ENCODE measurements at regions not wholly inside any gene's neighbourhood (a gene's known extent, or its start where the extent isn't known, plus 50 kb on each side); places are given as distances from the start of the nearest gene placed in this dataset.

GRCh38 chr13:63896321-63896720 is 2480.7 kb upstream of the PCDH20 start (continued):
- TF ChIP-seq NANOG (IDR thresholded peaks at IDR 0.05; ENCODE audit: borderline replicate concordance) (no peak), REST (IDR thresholded peaks at IDR 0.05; ENCODE audit: unreplicated experiment) (no peak), ETS1 (IDR thresholded peaks at IDR 0.05) (no peak)

- no peaks in the 10 kb centered on the region for H4K20me1 ChIP-seq (replicated peaks; ENCODE audit: insufficient read depth)
- H3K4me2 ChIP-seq = no peak overlapping the region
- no peak overlapping the region for H2AFZ ChIP-seq
- no peak overlapping the region for H3K4me3 ChIP-seq
- no peaks in the 10 kb centered on the region for H3K27me3 ChIP-seq (ENCODE audit: insufficient read depth)
- no peaks in the 10 kb centered on the region for H3K36me3 ChIP-seq (ENCODE audit: insufficient read depth)
- no peaks in the 10 kb centered on the region for H3K27me3 Mint-ChIP-seq (ENCODE audit: insufficient read depth, low read depth, poor library complexity)
- H3F3A ChIP-seq (replicated peaks; ENCODE audit: low read depth) = no peaks in the 10 kb centered on the region
- DNase-seq (ENCODE audit: low spot score) = no peak
- no peak overlapping the region for H3K27ac ChIP-seq (ENCODE audit: low read depth)
- H3K9me3 Mint-ChIP-seq = no peaks in the 10 kb centered on the region
- no peaks in the 10 kb centered on the region for H3K79me2 ChIP-seq (replicated peaks; ENCODE audit: insufficient read depth)
- no peak overlapping the region for H3K4me3 Mint-ChIP-seq
- H3K9me2 ChIP-seq (ENCODE audit: insufficient read depth) = 0 out of 2 replicates have a peak, but pooled peaks cover 3% of the 10 kb centered on the region
- H3K27ac Mint-ChIP-seq = no peak overlapping the region
- H3K4me1 Mint-ChIP-seq = no peaks in the 10 kb centered on the region
- no peaks in the 10 kb centered on the region for H3K4me1 ChIP-seq (ENCODE audit: insufficient read depth)
- ATAC-seq = no peak
- no peaks in the 10 kb centered on the region for H3K36me3 Mint-ChIP-seq (ENCODE audit: low read depth)
- TF ChIP-seq EZH2 (IDR thresholded peaks at IDR 0.05; ENCODE audit: low read depth, unreplicated experiment) (no peak), STAT1 (IDR thresholded peaks at IDR 0.05; ENCODE audit: unreplicated experiment) (no peak), CTCF (conservative IDR thresholded peaks at IDR 0.05; ENCODE audit: low read depth in 2 of 2) (no peak), JUNB (IDR thresholded peaks at IDR 0.05; ENCODE audit: unreplicated experiment) (no peak), REST (IDR thresholded peaks at IDR 0.05; ENCODE audit: unreplicated experiment) (no peak), ZNF331 (CRISPR knock-in tag; IDR thresholded peaks at IDR 0.05; ENCODE audit: low read depth) (no peak), NANOG (IDR thresholded peaks at IDR 0.05; ENCODE audit: borderline replicate concordance) (no peak), CREB1 (CRISPR knock-in tag; IDR thresholded peaks at IDR 0.05; ENCODE audit: low read depth) (no peak), ZNF114 (CRISPR knock-in tag; IDR thresholded peaks at IDR 0.05) (no peak)
Measured at GRCh38 chr13:63882052-63882451, 2466.4 kb upstream of the PCDH20 start.

Measured in GM23338 (cell line).